HUES6 (cell line): ENCODE measurements at regions not wholly inside any gene's neighbourhood (a gene's known extent, or its start where the extent isn't known, plus 50 kb on each side); places are given as distances from the start of the nearest gene placed in this dataset.
"Not testable (repeated sequence)": the region's sequence is repeated elsewhere in the genome, so short reads cannot be mapped to it uniquely, and the experiment has no call there.

Experiments
- H3K27ac ChIP-seq: 2 replicates; pipeline ENCODE4 v1.7.0; 2013; ENCODE audit warnings: low read depth, mild to moderate bottlenecking, low read length, inconsistent platforms
- H3K27me3 ChIP-seq: 2 replicates; pipeline ENCODE4 v1.6.1; 2013; ENCODE audit warnings: low read length; ENCODE audit not compliant: control insufficient read depth, insufficient read depth
- H3K36me3 ChIP-seq: 2 replicates; pipeline ENCODE4 v1.6.1; 2013; ENCODE audit warnings: low read length; ENCODE audit not compliant: control insufficient read depth, insufficient read depth
- H3K4me1 ChIP-seq: 2 replicates; pipeline ENCODE4 v1.6.1; 2013; ENCODE audit warnings: low read length; ENCODE audit not compliant: control insufficient read depth, insufficient read depth
- H3K4me3 ChIP-seq: 2 replicates; pipeline ENCODE4 v1.5.1; 2013; ENCODE audit warnings: low read depth, low read length
- H3K9ac ChIP-seq: one replicate; pipeline ENCODE4 v1.6.1; 2013; ENCODE audit warnings: mild to moderate bottlenecking, low read length
- H3K9me3 ChIP-seq: 2 replicates; pipeline ENCODE4 v1.6.1; 2013; ENCODE audit warnings: low read depth, low read length; ENCODE audit not compliant: control insufficient read depth, insufficient read depth

DNA sequence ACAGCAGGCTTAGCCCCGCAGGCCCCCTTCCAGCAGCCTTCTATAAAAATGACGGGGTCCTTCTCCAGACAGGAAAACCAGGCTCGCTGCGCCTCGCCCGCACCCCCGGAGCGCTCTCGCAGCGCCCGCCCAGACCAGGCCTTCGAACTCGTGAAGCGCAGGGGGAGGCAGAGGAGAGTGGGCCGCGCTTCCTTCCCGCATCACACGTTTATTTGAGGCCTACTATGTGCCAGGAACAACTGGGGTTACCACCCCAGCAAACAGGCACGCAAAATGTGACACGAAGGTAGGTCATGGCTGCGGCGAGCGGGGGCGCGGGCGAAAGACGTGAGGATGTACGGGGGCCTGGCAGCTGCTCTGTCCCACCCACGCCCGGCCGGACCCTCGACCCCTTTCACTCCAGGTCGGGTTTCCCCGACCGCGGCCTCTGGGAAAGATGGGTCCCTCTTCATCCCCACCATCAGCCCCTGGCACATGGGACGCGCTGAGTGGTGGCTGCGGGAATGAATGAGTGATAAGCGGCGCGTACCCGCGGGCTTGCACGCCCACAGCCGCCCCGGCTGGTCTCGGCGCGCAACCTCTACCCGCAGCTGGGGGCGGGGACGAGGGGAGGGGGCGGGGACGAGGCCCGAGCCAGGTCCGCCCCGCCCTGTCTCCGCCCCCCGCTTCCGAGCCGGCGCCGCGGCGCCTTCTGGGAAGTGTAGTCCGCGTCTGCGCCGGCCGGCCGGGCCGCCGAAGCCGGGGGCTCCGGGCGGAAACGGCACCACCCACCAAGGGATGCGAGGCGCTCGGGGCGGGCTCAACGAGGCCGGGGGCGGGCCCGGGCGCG, 59.1 kb downstream of the ZNF467 start:
- Histone ChIP-seq H3K4me3 (peak overlapping the region; percentile 66), H3K9ac (peak overlapping the region; percentile 9), H3K9me3 (peaks cover 20% of the 10 kb centered on the region), H3K36me3 (no peaks in the 10 kb centered on the region), H3K27me3 (peaks cover 9% of the 10 kb centered on the region; the same call in 1 of the 2 replicates), H3K27ac (no peak overlapping the region), H3K4me1 (peaks cover 16% of the 10 kb centered on the region)

DNA sequence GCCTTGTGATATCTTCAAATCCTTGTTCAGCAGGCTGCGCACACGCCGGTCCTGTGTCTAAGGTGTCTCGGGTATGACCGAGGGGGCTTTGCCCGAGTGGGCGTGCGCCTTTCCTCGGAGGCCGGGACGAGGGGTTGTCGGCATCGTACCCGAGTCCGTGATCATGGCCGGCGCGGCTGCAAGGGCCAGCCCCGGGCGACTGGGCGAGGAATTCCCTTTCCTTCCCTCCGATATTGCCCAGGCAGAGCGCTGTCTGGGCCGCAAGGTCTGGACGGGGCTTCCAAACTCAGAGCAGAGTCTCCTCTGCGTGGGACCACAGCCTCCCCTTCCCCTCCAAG, 59.7 kb downstream of the ZNF467 start:
- Histone ChIP-seq H3K27ac (no peak overlapping the region), H3K9ac (no peak overlapping the region), H3K4me1 (peaks cover 15% of the 10 kb centered on the region), H3K4me3 (peak overlapping the region; percentile 66), H3K9me3 (peaks cover 20% of the 10 kb centered on the region), H3K27me3 (peaks cover 9% of the 10 kb centered on the region; the same call in 1 of the 2 replicates), H3K36me3 (no peaks in the 10 kb centered on the region)

DNA sequence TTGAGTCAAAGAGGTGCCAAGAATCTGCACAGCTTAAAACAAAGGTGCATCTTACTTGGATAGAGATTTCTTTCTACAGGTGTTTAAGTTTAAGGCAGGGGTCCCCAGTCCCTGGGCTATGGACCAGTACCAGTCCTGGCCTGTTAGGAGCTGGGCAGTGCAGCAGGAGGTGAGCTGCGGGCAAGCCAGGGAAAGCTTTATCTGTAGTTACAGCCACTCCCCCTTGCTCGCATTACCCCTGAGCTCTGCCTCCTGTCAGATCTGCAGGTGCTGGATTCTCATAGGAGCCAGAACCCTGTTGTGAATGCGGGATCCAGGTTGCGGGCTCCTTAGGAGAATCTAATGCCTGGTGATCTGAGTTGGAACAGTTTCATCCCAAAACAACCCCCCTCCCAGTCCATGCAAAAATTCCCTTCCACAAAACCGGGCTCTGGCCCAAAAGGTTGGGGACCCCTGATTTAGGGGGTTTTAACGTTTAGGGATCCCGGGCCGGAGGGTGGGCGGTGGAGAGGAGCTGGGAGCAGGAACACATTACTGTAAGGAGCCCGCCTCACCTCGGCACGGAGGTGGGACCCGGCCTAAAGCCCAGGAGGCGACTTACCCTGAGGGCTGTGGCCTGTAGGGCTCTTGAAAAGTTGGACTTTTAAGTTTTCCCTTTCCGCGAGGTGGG, 60.2 kb downstream of the ZNF467 start:
- H3K36me3 ChIP-seq = no peaks in the 10 kb centered on the region
- H3K4me3 ChIP-seq = peak overlapping the region; percentile 66
- peaks cover 9% of the 10 kb centered on the region; the same call in 1 of the 2 replicates for H3K27me3 ChIP-seq
- no peak overlapping the region for H3K9ac ChIP-seq
- peaks cover 20% of the 10 kb centered on the region for H3K9me3 ChIP-seq
- H3K4me1 ChIP-seq = peaks cover 15% of the 10 kb centered on the region
- H3K27ac ChIP-seq = no peak overlapping the region

DNA sequence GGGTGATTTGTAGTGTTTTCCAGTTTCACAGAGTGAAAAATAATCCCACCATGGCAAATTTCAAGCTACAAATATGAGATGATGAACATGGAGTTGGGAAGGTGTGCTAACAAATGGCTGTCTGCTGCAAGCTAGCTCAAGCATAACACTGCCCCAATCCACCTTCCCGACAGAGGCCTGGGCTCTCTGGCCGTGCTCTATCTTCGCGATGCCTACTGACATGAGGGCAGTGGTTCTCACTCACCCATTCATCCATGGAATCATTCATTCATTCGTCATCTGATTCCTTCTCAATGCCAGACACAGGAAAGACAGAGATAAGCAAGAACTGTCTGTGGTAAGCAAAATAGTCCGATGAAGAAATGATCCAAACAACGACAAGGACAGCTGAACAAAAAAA, 65.4 kb downstream of the ZNF467 start:
- H3K27ac ChIP-seq = no peak overlapping the region
- H3K4me1 ChIP-seq = no peaks in the 10 kb centered on the region
- H3K27me3 ChIP-seq = no peaks in the 10 kb centered on the region
- no peak overlapping the region for H3K9ac ChIP-seq
- H3K9me3 ChIP-seq = peaks cover 20% of the 10 kb centered on the region
- no peak overlapping the region for H3K4me3 ChIP-seq
- H3K36me3 ChIP-seq = no peaks in the 10 kb centered on the region

DNA sequence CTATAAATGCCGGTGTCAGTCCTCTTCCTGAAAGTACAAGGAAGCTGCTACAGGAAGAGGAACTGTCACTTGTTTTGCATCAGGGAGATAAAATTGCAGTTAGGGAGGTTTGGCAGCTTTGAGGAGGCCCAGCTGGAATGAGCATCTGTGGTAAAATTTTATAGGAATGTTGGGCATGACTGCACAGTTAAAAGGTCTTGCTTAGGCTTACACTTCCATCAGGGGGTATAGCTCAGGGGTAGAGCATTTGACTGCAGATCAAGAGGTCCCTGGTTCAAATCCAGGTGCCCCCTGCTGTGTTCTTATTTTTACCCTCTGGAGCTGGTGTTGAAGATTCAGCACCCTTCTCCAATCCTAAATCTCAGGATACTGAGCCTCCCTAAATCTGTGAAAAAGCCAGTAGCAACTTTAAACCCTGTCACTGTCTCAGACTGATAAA, 65.9 kb downstream of the ZNF467 start:
- Histone ChIP-seq H3K27me3 (no peaks in the 10 kb centered on the region), H3K27ac (no peak overlapping the region), H3K36me3 (no peaks in the 10 kb centered on the region), H3K9me3 (peaks cover 17% of the 10 kb centered on the region), H3K4me1 (no peaks in the 10 kb centered on the region), H3K4me3 (no peak overlapping the region), H3K9ac (no peak overlapping the region)

DNA sequence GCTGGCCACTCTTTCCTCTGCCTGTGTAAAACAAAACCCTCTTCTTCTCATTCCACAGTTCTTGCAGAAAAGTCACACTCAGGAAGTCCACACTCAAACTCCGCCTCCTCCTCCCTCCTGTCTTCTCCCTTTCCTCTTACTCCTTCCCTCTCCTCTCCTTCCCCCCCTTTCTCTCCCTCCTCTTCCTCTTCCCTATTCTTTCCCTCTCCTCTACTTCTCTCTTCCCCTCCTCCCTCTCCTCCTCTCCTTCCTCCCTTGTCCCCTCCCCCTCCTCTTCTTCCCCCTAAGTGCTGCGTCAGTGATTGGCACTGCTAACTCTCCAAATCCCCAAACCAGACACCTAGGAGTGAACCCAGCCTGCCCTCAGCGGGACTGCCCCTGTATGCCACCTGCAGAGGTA, 67.0 kb downstream of the ZNF467 start:
- Histone ChIP-seq H3K36me3 (no peaks in the 10 kb centered on the region), H3K9me3 (peaks cover 13% of the 10 kb centered on the region), H3K4me3 (no peak overlapping the region), H3K4me1 (no peaks in the 10 kb centered on the region), H3K27ac (no peak overlapping the region), H3K27me3 (no peaks in the 10 kb centered on the region), H3K9ac (no peak overlapping the region)

DNA sequence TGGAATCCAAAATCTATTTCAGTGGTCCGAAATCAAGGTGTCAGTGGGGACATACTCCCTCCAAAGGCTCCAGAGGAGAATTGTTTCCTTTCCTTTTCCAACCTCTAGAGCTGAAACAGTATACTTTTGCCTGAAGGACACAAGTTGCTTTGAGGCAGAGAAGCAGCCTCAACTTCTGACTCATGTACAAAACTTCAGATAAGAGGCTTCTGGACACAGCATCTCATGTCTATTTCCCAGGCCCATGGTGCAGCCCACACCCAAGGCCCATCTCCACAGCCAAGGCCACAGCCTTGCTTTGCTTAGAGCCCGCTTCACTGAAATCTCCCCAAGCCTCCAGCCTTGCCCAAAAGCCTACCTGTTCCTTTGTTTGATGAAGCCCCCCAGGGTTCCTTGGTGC, 68.9 kb downstream of the ZNF467 start:
- peaks cover 9% of the 10 kb centered on the region; the same call in 1 of the 2 replicates for H3K9me3 ChIP-seq
- H3K27me3 ChIP-seq = no peaks in the 10 kb centered on the region
- no peaks in the 10 kb centered on the region for H3K36me3 ChIP-seq
- H3K4me1 ChIP-seq = no peaks in the 10 kb centered on the region
- H3K27ac ChIP-seq = no peak overlapping the region
- no peak overlapping the region for H3K4me3 ChIP-seq
- no peak overlapping the region for H3K9ac ChIP-seq

DNA sequence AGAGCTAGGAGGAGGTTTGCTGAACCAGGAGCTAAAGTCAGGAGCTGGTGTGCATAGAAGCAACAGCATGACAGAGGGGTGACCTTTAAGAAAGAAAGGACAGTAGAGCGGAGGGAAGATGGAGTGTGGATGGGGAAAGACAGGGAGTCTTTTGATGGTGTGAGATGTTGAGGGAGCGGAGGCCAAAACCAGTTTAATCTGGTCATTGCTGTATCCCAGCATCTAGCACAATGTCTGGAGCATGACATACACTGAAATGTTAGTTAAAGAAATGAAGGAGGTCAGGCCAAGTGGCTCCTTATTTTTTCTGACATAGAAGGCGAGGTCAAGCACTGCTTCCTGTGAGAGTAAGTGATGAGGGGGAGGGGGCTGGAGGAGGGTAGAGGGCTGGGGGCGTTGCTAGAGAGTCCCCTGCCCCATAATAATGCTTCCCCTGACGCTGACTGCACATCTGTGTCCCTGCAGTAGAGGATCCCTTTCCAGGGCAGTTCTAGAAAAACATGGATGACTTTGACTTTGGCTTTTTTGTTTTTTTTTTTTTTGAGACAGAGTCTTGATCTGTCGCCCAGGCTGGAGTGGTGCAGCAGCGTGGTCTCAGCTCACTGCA, 70.2 kb downstream of the ZNF467 start:
- H3K4me3 ChIP-seq = no peak overlapping the region
- no peak overlapping the region for H3K9ac ChIP-seq
- no peaks in the 10 kb centered on the region for H3K27me3 ChIP-seq
- no peaks in the 10 kb centered on the region for H3K4me1 ChIP-seq
- H3K36me3 ChIP-seq = no peaks in the 10 kb centered on the region
- H3K9me3 ChIP-seq = peaks cover 15% of the 10 kb centered on the region
- no peak overlapping the region for H3K27ac ChIP-seq

DNA sequence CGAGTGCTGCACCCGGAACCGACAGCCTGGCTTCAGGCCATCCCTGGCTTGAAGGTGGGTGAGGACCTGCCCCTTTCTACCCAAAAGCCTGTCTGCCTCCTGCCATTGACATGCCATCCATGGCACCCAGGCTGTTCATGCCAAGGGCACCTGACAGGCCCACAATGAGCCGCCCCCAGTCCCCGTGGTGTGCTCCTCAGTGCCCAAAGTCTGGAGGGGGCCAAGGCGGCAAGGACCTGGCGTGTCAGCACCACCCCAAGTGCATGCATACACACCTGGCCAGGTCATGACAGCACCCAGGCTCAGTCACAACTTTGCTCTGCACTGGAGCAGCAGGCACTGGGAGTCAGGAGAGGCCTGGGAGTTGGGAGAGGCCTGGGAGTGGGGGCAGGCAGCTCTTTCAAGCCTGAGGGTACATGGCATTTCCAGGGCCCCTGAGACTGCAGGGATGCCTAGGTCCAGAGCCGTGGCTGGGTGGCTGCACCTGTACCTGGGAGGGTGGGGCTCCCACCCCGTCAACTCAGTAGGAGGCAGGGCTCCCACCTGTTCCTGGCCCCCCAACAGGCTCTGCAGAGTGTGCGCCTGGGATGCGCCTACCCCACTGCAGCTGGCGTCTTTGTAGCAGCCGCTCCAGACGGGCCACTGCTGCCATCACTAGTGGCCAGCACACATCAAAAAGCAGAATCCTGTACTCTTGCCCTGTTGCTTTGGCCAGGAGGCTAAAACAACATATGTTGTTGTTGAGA, 71.7 kb downstream of the ZNF467 start:
- Histone ChIP-seq H3K9ac (no peak overlapping the region), H3K27ac (no peak overlapping the region), H3K9me3 (peaks cover 15% of the 10 kb centered on the region), H3K4me3 (no peak overlapping the region), H3K36me3 (no peaks in the 10 kb centered on the region), H3K4me1 (no peaks in the 10 kb centered on the region), H3K27me3 (no peaks in the 10 kb centered on the region)

DNA sequence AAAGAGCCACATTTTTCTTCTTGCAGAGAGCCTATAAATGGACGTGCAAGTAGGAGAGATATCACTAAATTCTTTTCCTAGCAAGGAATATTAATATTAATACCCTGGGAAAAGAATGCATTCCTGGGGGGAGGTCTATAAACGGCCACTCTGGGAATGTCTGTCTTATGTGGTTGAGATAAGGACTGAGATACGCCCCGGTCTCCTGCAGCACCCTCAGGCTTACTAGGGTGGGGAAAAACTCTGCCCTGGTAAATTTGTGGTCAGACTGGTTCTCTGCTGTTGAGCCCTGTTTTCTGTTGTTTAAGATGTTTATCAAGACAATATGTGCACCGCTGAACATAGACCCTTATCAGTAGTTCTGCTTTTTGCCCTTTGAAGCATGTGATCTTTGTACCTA, 75.6 kb downstream of the ZNF467 start:
- H3K9ac ChIP-seq, H3K4me3 ChIP-seq, H3K27ac ChIP-seq, H3K36me3 ChIP-seq, H3K27me3 ChIP-seq, H3K4me1 ChIP-seq: not testable (repeated sequence)
- H3K9me3 ChIP-seq = peaks cover 15% of the 10 kb centered on the region
